CD14-positive monocyte (primary cell): ENCODE measurements at regions not wholly inside any gene's neighbourhood (a gene's known extent, or its start where the extent isn't known, plus 50 kb on each side); places are given as distances from the start of the nearest gene placed in this dataset.

Source experiments
- DNase-seq, 3 donors: peaks; one replicate each; pipeline ENCODE4 v3.0.0-alpha.2; 2011 to 2022
- H2AFZ ChIP-seq: 2 replicates; pipeline ENCODE4 v1.6.0; 2012; ENCODE audit warnings: mild to moderate bottlenecking, low read depth, low read length, inconsistent platforms; ENCODE audit not compliant: insufficient read depth, poor library complexity, severe bottlenecking
- H3K27ac ChIP-seq, 2 donors: 1 replicate in 1 of 2; 2 replicates in 1 of 2; pipeline ENCODE4 v1.5.1; 2012 to 2013; ENCODE audit warnings: low read length in 2 of 2, control low read depth in 1 of 2, inconsistent platforms in 1 of 2, low read depth in 1 of 2, mild to moderate bottlenecking in 1 of 2
- H3K27me3 ChIP-seq, 2 donors: one replicate each; pipeline versions ENCODE4 v1.6.0 to v1.6.1; 2011 to 2013; ENCODE audit warnings: low read length in 2 of 2; ENCODE audit not compliant: control insufficient read depth in 2 of 2, insufficient read depth in 2 of 2
- H3K36me3 ChIP-seq, 2 donors: replicated peaks in 1 of 2; 1 replicate in 1 of 2; 2 replicates in 1 of 2; pipeline versions ENCODE4 v1.5.1 to v1.6.1; 2012 to 2013; ENCODE audit warnings: low read length in 2 of 2, control low read depth in 1 of 2, inconsistent platforms in 1 of 2, mild to moderate bottlenecking in 1 of 2; ENCODE audit not compliant: insufficient read depth in 2 of 2, control insufficient read depth in 1 of 2
- H3K4me1 ChIP-seq, 2 donors: 1 replicate in 1 of 2; 2 replicates in 1 of 2; pipeline versions ENCODE4 v1.5.1 to v1.6.1; 2012 to 2013; ENCODE audit warnings: low read length in 2 of 2, control low read depth in 1 of 2, inconsistent platforms in 1 of 2, mild to moderate bottlenecking in 1 of 2, moderate library complexity in 1 of 2; ENCODE audit not compliant: insufficient read depth in 2 of 2, control insufficient read depth in 1 of 2
- H3K4me2 ChIP-seq: replicated peaks from 2 replicates; pipeline ENCODE3; 2012; ENCODE audit warnings: low read length, moderate library complexity, mild to moderate bottlenecking; ENCODE audit not compliant: poor library complexity, severe bottlenecking; ENCODE audit errors: extremely low read depth
- H3K4me3 ChIP-seq, 3 experiments: fragments of 200-600 bp in 1 of 3; sonication (generic) in 1 of 3; replicated peaks in 1 of 3; 1 replicate in 2 of 3; 2 replicates in 1 of 3; pipeline ENCODE4 v1.5.1; 2011 to 2013; ENCODE audit warnings: low read length in 3 of 3, mild to moderate bottlenecking in 3 of 3, control low read depth in 2 of 3, low read depth in 2 of 3, inconsistent platforms in 1 of 3, moderate library complexity in 1 of 3
- H3K79me2 ChIP-seq: 2 replicates; pipeline ENCODE4 v1.6.0; 2012; ENCODE audit warnings: mild to moderate bottlenecking, control low read depth, inconsistent platforms, low read length, moderate library complexity; ENCODE audit not compliant: insufficient read depth
- H3K9ac ChIP-seq: 2 replicates; pipeline ENCODE4 v1.6.0; 2017; ENCODE audit warnings: low read length, mild to moderate bottlenecking; ENCODE audit not compliant: insufficient read depth, poor library complexity, severe bottlenecking
- H3K9me3 ChIP-seq, 2 donors: replicated peaks in 1 of 2; 1 replicate in 1 of 2; 2 replicates in 1 of 2; pipeline versions ENCODE4 v1.5.1 to v1.6.1; 2012 to 2013; ENCODE audit warnings: low read length in 2 of 2, control low read depth in 1 of 2; ENCODE audit not compliant: control insufficient read depth in 1 of 2, insufficient read depth in 1 of 2
- H4K20me1 ChIP-seq: 2 replicates; pipeline ENCODE4 v1.6.0; 2012; ENCODE audit warnings: mild to moderate bottlenecking, low read length, control low read depth, moderate library complexity; ENCODE audit not compliant: insufficient read depth
- H3K27ac Mint-ChIP-seq, 7 donors: one replicate each; pipeline ENCODE4 v1.8.0; 2020; ENCODE audit warnings: mild to moderate bottlenecking in 7 of 7, mixed read lengths in 7 of 7, moderate library complexity in 6 of 7, inconsistent platforms in 2 of 7
- H3K27me3 Mint-ChIP-seq, 3 donors: one replicate each; pipeline ENCODE4 v1.8.0; 2021 to 2022; ENCODE audit warnings: low read depth in 3 of 3, mild to moderate bottlenecking in 3 of 3, mixed read lengths in 3 of 3, moderate library complexity in 3 of 3, inconsistent platforms in 1 of 3
- H3K36me3 Mint-ChIP-seq, 2 donors: one replicate each; pipeline ENCODE4 v1.8.0; 2020; ENCODE audit warnings: mixed read lengths in 2 of 2, inconsistent platforms in 1 of 2, mild to moderate bottlenecking in 1 of 2
- H3K4me1 Mint-ChIP-seq: one replicate; pipeline ENCODE4 v1.8.0; 2020; ENCODE audit warnings: mild to moderate bottlenecking, mixed read lengths
- H3K4me3 Mint-ChIP-seq, 2 donors: one replicate each; pipeline ENCODE4 v1.8.0; 2020; ENCODE audit warnings: mild to moderate bottlenecking in 2 of 2, mixed read lengths in 2 of 2, moderate library complexity in 1 of 2
- H3K9me3 Mint-ChIP-seq, 7 donors: one replicate each; pipeline ENCODE4 v1.8.0; 2020 to 2022; ENCODE audit warnings: mixed read lengths in 7 of 7, mild to moderate bottlenecking in 6 of 7, moderate library complexity in 6 of 7, inconsistent platforms in 2 of 7
- CTCF ChIP-seq: fragments of 200-600 bp; IDR thresholded peaks from one replicate; pipeline ENCODE4 v1.8.0; 2022; ENCODE audit warnings: antibody characterized with exemption, mild to moderate bottlenecking
- WGBS: methylation state at CpG from one replicate; pipeline ENCODE4 v1.1.5; 2013; ENCODE audit warnings: missing lambda C conversion rate; ENCODE audit not compliant: insufficient coverage; 5-methylcytosine and 5-hydroxymethylcytosine counted together
- intact Hi-C, 2 donors: fragments of 100-400 bp; cut with micrococcal nuclease; formaldehyde crosslinking; loops; one replicate each; pipeline versions ENCODE4 v1.15.0 to v1.15.1; 2023

DNA sequence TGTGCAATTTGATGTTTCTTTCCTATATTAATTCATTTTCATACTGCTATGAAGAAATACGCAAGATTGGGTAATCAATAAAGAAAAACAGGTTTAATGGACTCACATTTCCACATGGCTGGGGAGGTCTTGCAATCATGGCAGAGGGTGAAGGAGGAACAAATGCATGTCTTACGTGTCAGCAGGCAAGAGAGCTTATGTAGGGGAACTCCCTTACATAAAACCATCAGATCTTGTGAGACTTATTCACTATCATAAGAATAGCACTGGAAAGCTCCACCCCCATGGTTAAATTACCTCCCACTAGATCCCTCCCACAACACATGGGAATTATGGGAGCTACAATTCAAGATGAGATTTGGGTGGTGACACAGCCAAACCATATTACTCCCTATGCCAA lies 418.9 kb upstream of the MAF start:
- no peak overlapping the region for H3K9ac ChIP-seq
- no peaks in the 10 kb centered on the region for H4K20me1 ChIP-seq
- intact Hi-C loops = no loop called here
- WGBS = no CpG with 5 or more reads among the region's 2 CpGs
- no peaks in the 10 kb centered on the region for H3K4me1 ChIP-seq
- no peaks in the 10 kb centered on the region for H3K27me3 ChIP-seq
- no peak overlapping the region for H2AFZ ChIP-seq
- TF ChIP-seq CTCF = no peak
- Mint-ChIP-seq H3K4me3 (no peak overlapping the region), H3K27me3 (no peaks in the 10 kb centered on the region), H3K36me3 (no peaks in the 10 kb centered on the region), H3K9me3 (peaks cover 0 to 5% (median 1%) of the 10 kb centered on the region in 7 donors), H3K27ac (no peak overlapping the region), H3K4me1 (no peaks in the 10 kb centered on the region)
- H3K36me3 ChIP-seq = no peaks in the 10 kb centered on the region
- no peak overlapping the region for H3K4me2 ChIP-seq
- DNase-seq = no peak
- H3K79me2 ChIP-seq = no peaks in the 10 kb centered on the region
- H3K9me3 ChIP-seq = no peaks in the 10 kb centered on the region
- H3K4me3 ChIP-seq = no peak overlapping the region
- no peak overlapping the region for H3K27ac ChIP-seq

GRCh38 chr16:80018466-80018865 lies 417.9 kb upstream of the MAF start:
- no peak overlapping the region for H3K27ac Mint-ChIP-seq
- no CpG with 5 or more reads among the region's 2 CpGs for WGBS
- no peak for DNase-seq
- Histone ChIP-seq H3K36me3 (no peaks in the 10 kb centered on the region), H3K79me2 (no peaks in the 10 kb centered on the region), H3K27me3 (no peaks in the 10 kb centered on the region), H3K4me1 (no peaks in the 10 kb centered on the region), H3K4me3 (no peak overlapping the region), H3K9ac (no peak overlapping the region), H3K9me3 (no peaks in the 10 kb centered on the region), H2AFZ (no peak overlapping the region), H4K20me1 (no peaks in the 10 kb centered on the region), H3K4me2 (no peak overlapping the region), H3K27ac (no peak overlapping the region)
- no peaks in the 10 kb centered on the region for H3K4me1 Mint-ChIP-seq
- intact Hi-C loops = no loop called here
- H3K4me3 Mint-ChIP-seq = no peak overlapping the region
- no peaks in the 10 kb centered on the region for H3K36me3 Mint-ChIP-seq
- no peak for TF ChIP-seq CTCF
- peaks cover 0 to 5% (median 1%) of the 10 kb centered on the region in 7 donors for H3K9me3 Mint-ChIP-seq
- H3K27me3 Mint-ChIP-seq = no peaks in the 10 kb centered on the region
